ENCODE measurements at regions not wholly inside any gene's neighbourhood (a gene's known extent, or its start where the extent isn't known, plus 50 kb on each side); places are given as distances from the start of the nearest gene placed in this dataset.

DNA sequence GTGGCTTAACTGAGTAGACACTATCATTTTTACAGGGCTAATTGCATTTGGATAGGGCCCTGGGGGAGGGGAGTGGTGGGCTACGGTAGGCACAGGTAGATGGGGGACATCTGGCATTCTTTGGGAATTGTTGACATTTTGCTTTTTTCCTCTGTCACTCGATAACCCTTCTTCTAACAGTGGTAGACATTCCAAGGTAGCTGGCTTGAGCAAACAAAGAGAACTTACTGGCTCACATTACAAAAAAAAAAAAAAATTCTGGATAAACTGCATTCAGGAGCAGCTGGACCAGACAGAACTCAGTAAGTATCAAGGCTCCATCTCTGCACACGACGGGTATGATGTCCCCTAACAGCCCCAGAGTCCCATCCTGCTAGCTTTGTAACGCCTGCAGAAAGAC is 585.2 kb downstream of the ZNF608 start:
- TF ChIP-seq, protein P1, sequence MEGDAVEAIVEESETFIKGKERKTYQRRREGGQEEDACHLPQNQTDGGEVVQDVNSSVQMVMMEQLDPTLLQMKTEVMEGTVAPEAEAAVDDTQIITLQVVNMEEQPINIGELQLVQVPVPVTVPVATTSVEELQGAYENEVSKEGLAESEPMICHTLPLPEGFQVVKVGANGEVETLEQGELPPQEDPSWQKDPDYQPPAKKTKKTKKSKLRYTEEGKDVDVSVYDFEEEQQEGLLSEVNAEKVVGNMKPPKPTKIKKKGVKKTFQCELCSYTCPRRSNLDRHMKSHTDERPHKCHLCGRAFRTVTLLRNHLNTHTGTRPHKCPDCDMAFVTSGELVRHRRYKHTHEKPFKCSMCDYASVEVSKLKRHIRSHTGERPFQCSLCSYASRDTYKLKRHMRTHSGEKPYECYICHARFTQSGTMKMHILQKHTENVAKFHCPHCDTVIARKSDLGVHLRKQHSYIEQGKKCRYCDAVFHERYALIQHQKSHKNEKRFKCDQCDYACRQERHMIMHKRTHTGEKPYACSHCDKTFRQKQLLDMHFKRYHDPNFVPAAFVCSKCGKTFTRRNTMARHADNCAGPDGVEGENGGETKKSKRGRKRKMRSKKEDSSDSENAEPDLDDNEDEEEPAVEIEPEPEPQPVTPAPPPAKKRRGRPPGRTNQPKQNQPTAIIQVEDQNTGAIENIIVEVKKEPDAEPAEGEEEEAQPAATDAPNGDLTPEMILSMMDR (CRISPR knock-in tag; IDR thresholded peaks at IDR 0.05) = no peak
- TF ChIP-seq POLR2A (IDR thresholded peaks at IDR 0.05; ENCODE audit: insufficient read depth in 1 of 2, low read depth in 2 of 2, low read length in 2 of 2) (no peak), MTF1 (CRISPR knock-in tag; IDR thresholded peaks at IDR 0.05) (no peak), XRCC5 (optimal IDR thresholded peaks at IDR 0.05; ENCODE audit: low read length) (no peak), WIZ (CRISPR knock-in tag; IDR thresholded peaks at IDR 0.05) (no peak), PHF5A (CRISPR knock-in tag; IDR thresholded peaks at IDR 0.05; ENCODE audit: low read depth, unreplicated experiment) (no peak), ZKSCAN1 (IDR thresholded peaks at IDR 0.05; ENCODE audit: low read length) (no peak), KLF11 (CRISPR knock-in tag; IDR thresholded peaks at IDR 0.05) (no peak), KAT8 (CRISPR knock-in tag; IDR thresholded peaks at IDR 0.05) (no peak), ZNF224 (CRISPR knock-in tag; IDR thresholded peaks at IDR 0.05) (no peak), RAD21 (CRISPR knock-in tag; IDR thresholded peaks at IDR 0.05) (no peak), ZNF670 (CRISPR knock-in tag; IDR thresholded peaks at IDR 0.05; ENCODE audit: borderline replicate concordance) (no peak)
- TF ChIP-seq, protein P2, sequence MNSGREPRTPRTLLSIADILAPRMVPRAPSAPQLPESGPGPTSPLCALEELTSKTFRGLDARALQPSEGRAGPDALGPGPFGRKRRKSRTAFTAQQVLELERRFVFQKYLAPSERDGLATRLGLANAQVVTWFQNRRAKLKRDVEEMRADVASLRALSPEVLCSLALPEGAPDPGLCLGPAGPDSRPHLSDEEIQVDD (CRISPR knock-in tag; IDR thresholded peaks at IDR 0.05; ENCODE audit: borderline replicate concordance) = no peak
